DOHH2 (cell line): ENCODE measurements at regions not wholly inside any gene's neighbourhood (a gene's known extent, or its start where the extent isn't known, plus 50 kb on each side); places are given as distances from the start of the nearest gene placed in this dataset.
"Not testable (repeated sequence)": the region's sequence is repeated elsewhere in the genome, so short reads cannot be mapped to it uniquely, and the experiment has no call there.

Source experiments
- H3F3A ChIP-seq: fragments of 200-600 bp; sonication (generic), shearing (Covaris generic); 2 replicates; pipeline ENCODE4 v1.6.0; 2016; ENCODE audit warnings: antibody characterized with exemption, mild to moderate bottlenecking; ENCODE audit not compliant: control insufficient read depth, insufficient read depth
- H3K27ac ChIP-seq: fragments of 200-600 bp; sonication (generic); 2 replicates; pipeline ENCODE4 v1.5.1; 2014; ENCODE audit warnings: low read depth, mild to moderate bottlenecking, low read length, moderate library complexity
- H3K27me3 ChIP-seq: fragments of 200-600 bp; sonication (generic); 2 replicates; pipeline ENCODE4 v1.6.1; 2014; ENCODE audit warnings: mild to moderate bottlenecking, low read length, mixed read lengths; ENCODE audit not compliant: control insufficient read depth
- H3K36me3 ChIP-seq: fragments of 200-600 bp; sonication (generic); 2 replicates; pipeline ENCODE4 v1.6.1; 2014; ENCODE audit warnings: mild to moderate bottlenecking, low read length, moderate library complexity, mixed read lengths; ENCODE audit not compliant: control insufficient read depth
- H3K4me1 ChIP-seq: fragments of 200-600 bp; sonication (generic); 2 replicates; pipeline ENCODE4 v1.6.1; 2014; ENCODE audit warnings: mild to moderate bottlenecking, low read length, mixed read lengths; ENCODE audit not compliant: control insufficient read depth
- H3K4me2 ChIP-seq: fragments of 200-600 bp; sonication (generic); 2 replicates; pipeline ENCODE4 v1.6.0; 2014; ENCODE audit warnings: mild to moderate bottlenecking, low read length, moderate library complexity
- H3K4me3 ChIP-seq: fragments of 200-600 bp; sonication (generic); 2 replicates; pipeline ENCODE4 v1.5.1; 2014; ENCODE audit warnings: mild to moderate bottlenecking, low read length, mixed read lengths
- H3K79me2 ChIP-seq: fragments of 200-600 bp; sonication (generic); 2 replicates; pipeline ENCODE4 v1.6.1; 2014; ENCODE audit warnings: mild to moderate bottlenecking, low read length, mixed read lengths; ENCODE audit not compliant: control insufficient read depth
- H3K9me2 ChIP-seq: fragments of 200-600 bp; sonication (generic); replicated peaks from 2 replicates; pipeline ENCODE4 v1.6.1; 2014; ENCODE audit warnings: mild to moderate bottlenecking, low read length, mixed read lengths; ENCODE audit not compliant: control insufficient read depth
- H3K9me3 ChIP-seq: fragments of 200-600 bp; sonication (generic); 2 replicates; pipeline ENCODE4 v1.6.1; 2014; ENCODE audit warnings: antibody characterized with exemption, low read length, mixed read lengths; ENCODE audit not compliant: control insufficient read depth, insufficient read depth
- H4K20me1 ChIP-seq: fragments of 200-600 bp; sonication (generic); 2 replicates; pipeline ENCODE4 v1.6.0; 2014; ENCODE audit warnings: low read depth, mild to moderate bottlenecking, antibody characterized with exemption, low read length, moderate library complexity; ENCODE audit not compliant: control insufficient read depth, insufficient read depth
- CTCF ChIP-seq: fragments of 200-600 bp; sonication (generic); IDR thresholded peaks from one replicate; pipeline ENCODE4 v1.5.1; 2014; ENCODE audit warnings: antibody characterized with exemption, mild to moderate bottlenecking, low read depth, low read length; ENCODE audit not compliant: poor library complexity, severe bottlenecking
- EZH2phosphoT487 ChIP-seq: fragments of 200-600 bp; sonication (generic); IDR thresholded peaks from 2 replicates; pipeline ENCODE4 v1.6.1; 2017; ENCODE audit warnings: borderline replicate concordance, mild to moderate bottlenecking, antibody characterized with exemption, low read length, moderate library complexity, mixed read lengths

- Histone ChIP-seq H3K79me2 (no peaks in the 10 kb centered on the region), H3F3A (no peaks in the 10 kb centered on the region), H3K4me2 (no peak overlapping the region), H3K4me1 (no peaks in the 10 kb centered on the region), H3K27ac (no peak overlapping the region), H4K20me1 (no peaks in the 10 kb centered on the region), H3K9me3 (no peaks in the 10 kb centered on the region), H3K36me3 (no peaks in the 10 kb centered on the region), H3K9me2 (no peaks in the 10 kb centered on the region), H3K27me3 (no peaks in the 10 kb centered on the region), H3K4me3 (no peak overlapping the region)
- TF ChIP-seq EZH2phosphoT487: no peak
- peak; percentile 41 for TF ChIP-seq CTCF
These were observed 525.4 kb upstream of the HS3ST1 start for GRCh38 chr4:11954093-11954492.

- H3K27me3 ChIP-seq: no peaks in the 10 kb centered on the region
- H3K79me2 ChIP-seq: no peaks in the 10 kb centered on the region
- no peaks in the 10 kb centered on the region for H3F3A ChIP-seq
- no peaks in the 10 kb centered on the region for H4K20me1 ChIP-seq
- H3K9me2 ChIP-seq: no peaks in the 10 kb centered on the region
- TF ChIP-seq EZH2phosphoT487 (no peak), CTCF (no peak)
- no peaks in the 10 kb centered on the region for H3K4me1 ChIP-seq
- H3K9me3 ChIP-seq: no peaks in the 10 kb centered on the region
- no peak overlapping the region for H3K27ac ChIP-seq
- H3K4me2 ChIP-seq: no peak overlapping the region
- no peak overlapping the region for H3K4me3 ChIP-seq
- H3K36me3 ChIP-seq: no peaks in the 10 kb centered on the region
These were observed 520.7 kb upstream of the HS3ST1 start for GRCh38 chr4:11949355-11949754.

GRCh38 chr4:11947629-11948028, 518.9 kb upstream of the HS3ST1 start:
- H3K9me2 ChIP-seq, H3K27ac ChIP-seq, H3K79me2 ChIP-seq, H3K36me3 ChIP-seq, H3K4me3 ChIP-seq, H3F3A ChIP-seq, H3K4me1 ChIP-seq, H3K4me2 ChIP-seq, H4K20me1 ChIP-seq, H3K27me3 ChIP-seq, H3K9me3 ChIP-seq: not testable (repeated sequence)

- TF ChIP-seq CTCF (no peak), EZH2phosphoT487 (no peak)
- no peaks in the 10 kb centered on the region for H3K9me2 ChIP-seq
- no peak overlapping the region for H3K4me2 ChIP-seq
- no peaks in the 10 kb centered on the region for H3K4me1 ChIP-seq
- H3K79me2 ChIP-seq: no peaks in the 10 kb centered on the region
- H3K27me3 ChIP-seq: no peaks in the 10 kb centered on the region
- H3K36me3 ChIP-seq: no peaks in the 10 kb centered on the region
- H3K4me3 ChIP-seq: no peak overlapping the region
- no peaks in the 10 kb centered on the region for H3F3A ChIP-seq
- no peak overlapping the region for H3K27ac ChIP-seq
- H3K9me3 ChIP-seq: no peaks in the 10 kb centered on the region
- H4K20me1 ChIP-seq: no peaks in the 10 kb centered on the region
These were observed 509.2 kb upstream of the HS3ST1 start for GRCh38 chr4:11937941-11938340.
